Choroid plexus epithelial cell (primary cell): ENCODE measurements at regions not wholly inside any gene's neighbourhood (a gene's known extent, or its start where the extent isn't known, plus 50 kb on each side); places are given as distances from the start of the nearest gene placed in this dataset.

Experiments
- DNase-seq: peaks from one replicate; pipeline ENCODE4 v3.0.0-alpha.2; 2010; ENCODE audit warnings: low read depth
- H3K4me3 ChIP-seq: 2 replicates; pipeline ENCODE4 v1.5.1; 2011; ENCODE audit warnings: low read depth, mild to moderate bottlenecking, control low read depth, low read length, moderate library complexity
- CTCF ChIP-seq: conservative IDR thresholded peaks from 2 replicates; pipeline ENCODE4 v1.5.1; 2011; ENCODE audit warnings: low read depth, mild to moderate bottlenecking, control low read depth, inconsistent platforms, low read length, moderate library complexity

- no peak for TF ChIP-seq CTCF
- DNase-seq = no peak
- H3K4me3 ChIP-seq = no peak overlapping the region
Observed at GRCh38 chr6:15916581-15916980, 212.3 kb upstream of the MYLIP start.

- no peak overlapping the region for H3K4me3 ChIP-seq
- TF ChIP-seq CTCF = no peak
- no peak for DNase-seq
Observed at GRCh38 chr6:15915508-15916178, 213.2 kb upstream of the MYLIP start.

- no peak overlapping the region for H3K4me3 ChIP-seq
- TF ChIP-seq CTCF = no peak
- no peak for DNase-seq
Observed at GRCh38 chr6:15914553-15914952, 214.3 kb upstream of the MYLIP start.

GRCh38 chr6:15913573-15913972 is 215.3 kb upstream of the MYLIP start:
- TF ChIP-seq CTCF = no peak
- no peak for DNase-seq
- H3K4me3 ChIP-seq = no peak overlapping the region

- TF ChIP-seq CTCF = no peak
- no peak overlapping the region for H3K4me3 ChIP-seq
- DNase-seq = no peak
Observed at GRCh38 chr6:15912505-15913400, 216.1 kb upstream of the MYLIP start.

GRCh38 chr6:15911753-15912504 is 217.0 kb upstream of the MYLIP start:
- DNase-seq = no peak
- no peak for TF ChIP-seq CTCF
- no peak overlapping the region for H3K4me3 ChIP-seq
